Fibroblast of lung (primary cell): ENCODE measurements at regions not wholly inside any gene's neighbourhood (a gene's known extent, or its start where the extent isn't known, plus 50 kb on each side); places are given as distances from the start of the nearest gene placed in this dataset.

ENCODE experiments used
- DNase-seq, 2 donors: peaks; one replicate each; pipeline versions ENCODE4 v3.0.0 to v3.0.0-alpha.2; 2010; ENCODE audit warnings: low read depth in 2 of 2
- H2AFZ ChIP-seq: 2 replicates; pipeline ENCODE4 v1.5.1; 2012; ENCODE audit warnings: low read length, control low read depth, inconsistent platforms
- H3K27ac ChIP-seq: 2 replicates; pipeline ENCODE4 v1.5.1; 2011; ENCODE audit warnings: low read length, control low read depth; ENCODE audit not compliant: insufficient read depth
- H3K27me3 ChIP-seq: 2 replicates; pipeline ENCODE4 v1.5.1; 2011; ENCODE audit warnings: mild to moderate bottlenecking, low read length; ENCODE audit not compliant: control insufficient read depth, insufficient read depth
- H3K36me3 ChIP-seq: 2 replicates; pipeline ENCODE4 v1.5.1; 2011; ENCODE audit warnings: low read length; ENCODE audit not compliant: control insufficient read depth, insufficient read depth
- H3K4me1 ChIP-seq: 2 replicates; pipeline ENCODE4 v1.5.1; 2011; ENCODE audit warnings: low read length; ENCODE audit not compliant: control insufficient read depth, insufficient read depth; ENCODE audit errors: extremely low read depth
- H3K4me2 ChIP-seq: 2 replicates; pipeline ENCODE4 v1.5.1; 2011; ENCODE audit warnings: low read length, control low read depth; ENCODE audit not compliant: insufficient read depth; ENCODE audit errors: extremely low read depth
- H3K4me3 ChIP-seq, 4 experiments: fragments of 200-600 bp in 1 of 4; sonication (generic) in 1 of 4; replicated peaks in 1 of 4; 2 replicates each; pipeline ENCODE4 v1.5.1; 2011 to 2016; ENCODE audit warnings: low read length in 4 of 4, low read depth in 3 of 4, mild to moderate bottlenecking in 3 of 4, control low read depth in 2 of 4, inconsistent platforms in 1 of 4, mixed read lengths in 1 of 4; ENCODE audit not compliant: insufficient read depth in 1 of 4; ENCODE audit errors: control extremely low read depth in 1 of 4
- H3K79me2 ChIP-seq: 2 replicates; pipeline ENCODE4 v1.5.1; 2012; ENCODE audit warnings: mild to moderate bottlenecking, low read length, inconsistent platforms; ENCODE audit not compliant: control insufficient read depth, insufficient read depth
- H3K9ac ChIP-seq: 2 replicates; pipeline ENCODE4 v1.5.1; 2011; ENCODE audit warnings: mild to moderate bottlenecking, low read length, control low read depth; ENCODE audit not compliant: insufficient read depth
- H3K9me3 ChIP-seq: 2 replicates; pipeline ENCODE4 v1.5.1; 2012; ENCODE audit warnings: low read depth, low read length; ENCODE audit not compliant: control insufficient read depth, insufficient read depth
- H4K20me1 ChIP-seq: 2 replicates; pipeline ENCODE4 v1.5.1; 2011; ENCODE audit warnings: low read length; ENCODE audit not compliant: control insufficient read depth, insufficient read depth; ENCODE audit errors: extremely low read depth
- EZH2 ChIP-seq: IDR thresholded peaks from 2 replicates; pipeline ENCODE4 v1.5.1; 2012; ENCODE audit warnings: low read length, control low read depth, mild to moderate bottlenecking; ENCODE audit errors: missing control alignments
- TF ChIP-seq, protein P1 (sequence below), 2 donors: IDR thresholded peaks in 1 of 2; conservative IDR thresholded peaks in 1 of 2; 1 replicate in 1 of 2; 2 replicates in 1 of 2; pipeline ENCODE4 v1.5.1; 2011 to 2012; ENCODE audit warnings: low read length in 2 of 2, control low read depth in 1 of 2, inconsistent platforms in 1 of 2, low read depth in 1 of 2, mild to moderate bottlenecking in 1 of 2

DNA sequence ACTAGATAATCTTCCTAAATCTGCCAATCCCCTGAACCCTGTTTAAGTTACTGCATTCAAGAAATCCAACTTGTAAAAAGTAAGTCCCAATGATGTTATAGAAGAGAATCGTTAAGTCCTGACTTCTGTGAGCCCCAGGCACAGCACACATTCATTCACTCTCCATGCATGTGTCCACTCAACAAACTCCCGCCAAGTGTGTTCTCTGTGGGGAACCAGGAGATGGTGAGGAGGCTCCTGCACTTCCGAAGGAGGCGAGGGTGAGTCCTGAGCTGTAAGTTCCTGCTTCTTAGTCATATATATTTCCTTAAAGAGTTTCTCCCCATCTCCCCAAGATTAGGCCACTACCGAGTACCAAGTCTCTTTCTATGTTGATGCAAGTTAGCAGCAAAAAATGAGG is 635.0 kb upstream of the ID2 start:
- no peak overlapping the region for H3K9ac ChIP-seq
- no peaks in the 10 kb centered on the region for H3K9me3 ChIP-seq
- no peaks in the 10 kb centered on the region for H3K4me1 ChIP-seq
- no peak overlapping the region for H3K4me3 ChIP-seq
- H3K36me3 ChIP-seq, result no peaks in the 10 kb centered on the region
- H2AFZ ChIP-seq, result no peak overlapping the region
- H4K20me1 ChIP-seq, result no peaks in the 10 kb centered on the region
- H3K79me2 ChIP-seq, result no peaks in the 10 kb centered on the region
- TF ChIP-seq EZH2, result no peak
- TF ChIP-seq, protein P1, sequence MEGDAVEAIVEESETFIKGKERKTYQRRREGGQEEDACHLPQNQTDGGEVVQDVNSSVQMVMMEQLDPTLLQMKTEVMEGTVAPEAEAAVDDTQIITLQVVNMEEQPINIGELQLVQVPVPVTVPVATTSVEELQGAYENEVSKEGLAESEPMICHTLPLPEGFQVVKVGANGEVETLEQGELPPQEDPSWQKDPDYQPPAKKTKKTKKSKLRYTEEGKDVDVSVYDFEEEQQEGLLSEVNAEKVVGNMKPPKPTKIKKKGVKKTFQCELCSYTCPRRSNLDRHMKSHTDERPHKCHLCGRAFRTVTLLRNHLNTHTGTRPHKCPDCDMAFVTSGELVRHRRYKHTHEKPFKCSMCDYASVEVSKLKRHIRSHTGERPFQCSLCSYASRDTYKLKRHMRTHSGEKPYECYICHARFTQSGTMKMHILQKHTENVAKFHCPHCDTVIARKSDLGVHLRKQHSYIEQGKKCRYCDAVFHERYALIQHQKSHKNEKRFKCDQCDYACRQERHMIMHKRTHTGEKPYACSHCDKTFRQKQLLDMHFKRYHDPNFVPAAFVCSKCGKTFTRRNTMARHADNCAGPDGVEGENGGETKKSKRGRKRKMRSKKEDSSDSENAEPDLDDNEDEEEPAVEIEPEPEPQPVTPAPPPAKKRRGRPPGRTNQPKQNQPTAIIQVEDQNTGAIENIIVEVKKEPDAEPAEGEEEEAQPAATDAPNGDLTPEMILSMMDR (conservative IDR thresholded peaks at IDR 0.05 in 1 of 2, IDR thresholded peaks at IDR 0.05 in 1 of 2; ENCODE audit: low read depth in 1 of 2, low read length in 2 of 2), result no peak
- no peak overlapping the region for H3K27ac ChIP-seq
- no peak for DNase-seq
- H3K27me3 ChIP-seq, result no peaks in the 10 kb centered on the region
- H3K4me2 ChIP-seq, result no peak overlapping the region

GRCh38 chr2:8049176-8049575 is 632.7 kb upstream of the ID2 start:
- no peak overlapping the region for H2AFZ ChIP-seq
- H3K36me3 ChIP-seq, result no peaks in the 10 kb centered on the region
- H4K20me1 ChIP-seq, result no peaks in the 10 kb centered on the region
- no peaks in the 10 kb centered on the region for H3K9me3 ChIP-seq
- no peak overlapping the region for H3K27ac ChIP-seq
- DNase-seq, result peak in 1 of 2 donors; percentile 17
- no peaks in the 10 kb centered on the region for H3K27me3 ChIP-seq
- no peaks in the 10 kb centered on the region for H3K4me1 ChIP-seq
- H3K4me3 ChIP-seq, result no peak overlapping the region
- no peaks in the 10 kb centered on the region for H3K79me2 ChIP-seq
- no peak overlapping the region for H3K9ac ChIP-seq
- TF ChIP-seq, protein P1 (conservative IDR thresholded peaks at IDR 0.05 in 1 of 2, IDR thresholded peaks at IDR 0.05 in 1 of 2; ENCODE audit: low read depth in 1 of 2, low read length in 2 of 2), result no peak
- no peak for TF ChIP-seq EZH2
- H3K4me2 ChIP-seq, result no peak overlapping the region

GRCh38 chr2:8049851-8050571 is 631.8 kb upstream of the ID2 start:
- no peak overlapping the region for H3K4me3 ChIP-seq
- TF ChIP-seq, protein P1 (conservative IDR thresholded peaks at IDR 0.05 in 1 of 2, IDR thresholded peaks at IDR 0.05 in 1 of 2; ENCODE audit: low read depth in 1 of 2, low read length in 2 of 2), result no peak
- no peak for TF ChIP-seq EZH2
- H3K36me3 ChIP-seq, result no peaks in the 10 kb centered on the region
- H3K4me1 ChIP-seq, result no peaks in the 10 kb centered on the region
- H3K9me3 ChIP-seq, result no peaks in the 10 kb centered on the region
- H3K27ac ChIP-seq, result no peak overlapping the region
- H3K4me2 ChIP-seq, result no peak overlapping the region
- H4K20me1 ChIP-seq, result no peaks in the 10 kb centered on the region
- no peak overlapping the region for H2AFZ ChIP-seq
- no peaks in the 10 kb centered on the region for H3K79me2 ChIP-seq
- H3K9ac ChIP-seq, result no peak overlapping the region
- DNase-seq, result no peak
- H3K27me3 ChIP-seq, result no peaks in the 10 kb centered on the region
